Suprapubic skin (tissue), 4 donors: ENCODE measurements at regions not wholly inside any gene's neighbourhood (a gene's known extent, or its start where the extent isn't known, plus 50 kb on each side); places are given as distances from the start of the nearest gene placed in this dataset.
"Not testable (repeated sequence)": the region's sequence is repeated elsewhere in the genome, so short reads cannot be mapped to it uniquely, and the experiment has no call there.

Experiments used
- CTCF ChIP-seq, 2 donors: fragments of 200-600 bp in 1 of 2; fragments of 450-650 bp in 1 of 2; sonication (generic) in 1 of 2; IDR thresholded peaks; one replicate each; pipeline ENCODE4 v1.5.1; 2016 to 2019; ENCODE audit warnings: antibody characterized with exemption in 2 of 2, mild to moderate bottlenecking in 1 of 2, moderate library complexity in 1 of 2
- EP300 ChIP-seq: sonication (generic); formaldehyde crosslinking; IDR thresholded peaks from one replicate; pipeline ENCODE4 v1.6.1; 2017; ENCODE audit warnings: antibody characterized with exemption
- POLR2A ChIP-seq, 2 donors: fragments of 450-650 bp; IDR thresholded peaks; one replicate each; pipeline ENCODE4 v1.6.1; 2017; ENCODE audit warnings: antibody characterized with exemption in 2 of 2, mild to moderate bottlenecking in 2 of 2, moderate library complexity in 2 of 2
- POLR2AphosphoS5 ChIP-seq, 3 donors: sonication (generic); formaldehyde crosslinking; IDR thresholded peaks; one replicate each; pipeline ENCODE4 v1.6.1; 2017; ENCODE audit warnings: antibody characterized with exemption in 3 of 3

- TF ChIP-seq EP300; CTCF (IDR thresholded peaks at IDR 0.05); POLR2AphosphoS5 (IDR thresholded peaks at IDR 0.05); POLR2A (IDR thresholded peaks at IDR 0.05): not testable (repeated sequence)
These were observed 306.8 kb upstream of the POM121L12 start for GRCh38 chr7:52728683-52729082.
